AG04450 (cell line): ENCODE measurements at regions not wholly inside any gene's neighbourhood (a gene's known extent, or its start where the extent isn't known, plus 50 kb on each side); places are given as distances from the start of the nearest gene placed in this dataset.

Experiments used
- CTCF ChIA-PET: fragments of 300-600, 350-600 bp; formaldehyde crosslinking; extraction: SDS; loops from one replicate; lab custom pipeline; 2022; ENCODE audit warnings: antibody characterized with exemption, inconsistent platforms; lab: Charles Lee
- POLR2A ChIA-PET: fragments of 350-600 bp; formaldehyde crosslinking; extraction: SDS; loops from one replicate; lab custom pipeline; 2021; ENCODE audit warnings: antibody characterized with exemption, inconsistent platforms; lab: Yijun Ruan, JAX
- DNase-seq: peaks from one replicate; pipeline ENCODE4 v3.0.0-alpha.2; 2011; ENCODE audit warnings: low read depth, low spot score
- H3K27ac ChIP-seq: one replicate; pipeline ENCODE4 v1.5.1; 2012; ENCODE audit warnings: low read depth, low read length, control low read depth
- H3K27me3 ChIP-seq: one replicate; pipeline ENCODE4 v1.6.0; 2012; ENCODE audit warnings: low read length; ENCODE audit not compliant: control insufficient read depth, insufficient read depth
- H3K4me3 ChIP-seq: 2 replicates; pipeline ENCODE4 v1.5.1; 2011; ENCODE audit warnings: mild to moderate bottlenecking, low read depth, low read length, control low read depth
- H3K9me3 ChIP-seq: 2 replicates; pipeline ENCODE4 v1.5.1; 2012; ENCODE audit warnings: low read length; ENCODE audit not compliant: control insufficient read depth, insufficient read depth
- TF ChIP-seq, protein P1 (sequence below): IDR thresholded peaks from 2 replicates; pipeline ENCODE4 v1.5.1; 2011; ENCODE audit warnings: low read depth, low read length, control low read depth, inconsistent platforms

DNA sequence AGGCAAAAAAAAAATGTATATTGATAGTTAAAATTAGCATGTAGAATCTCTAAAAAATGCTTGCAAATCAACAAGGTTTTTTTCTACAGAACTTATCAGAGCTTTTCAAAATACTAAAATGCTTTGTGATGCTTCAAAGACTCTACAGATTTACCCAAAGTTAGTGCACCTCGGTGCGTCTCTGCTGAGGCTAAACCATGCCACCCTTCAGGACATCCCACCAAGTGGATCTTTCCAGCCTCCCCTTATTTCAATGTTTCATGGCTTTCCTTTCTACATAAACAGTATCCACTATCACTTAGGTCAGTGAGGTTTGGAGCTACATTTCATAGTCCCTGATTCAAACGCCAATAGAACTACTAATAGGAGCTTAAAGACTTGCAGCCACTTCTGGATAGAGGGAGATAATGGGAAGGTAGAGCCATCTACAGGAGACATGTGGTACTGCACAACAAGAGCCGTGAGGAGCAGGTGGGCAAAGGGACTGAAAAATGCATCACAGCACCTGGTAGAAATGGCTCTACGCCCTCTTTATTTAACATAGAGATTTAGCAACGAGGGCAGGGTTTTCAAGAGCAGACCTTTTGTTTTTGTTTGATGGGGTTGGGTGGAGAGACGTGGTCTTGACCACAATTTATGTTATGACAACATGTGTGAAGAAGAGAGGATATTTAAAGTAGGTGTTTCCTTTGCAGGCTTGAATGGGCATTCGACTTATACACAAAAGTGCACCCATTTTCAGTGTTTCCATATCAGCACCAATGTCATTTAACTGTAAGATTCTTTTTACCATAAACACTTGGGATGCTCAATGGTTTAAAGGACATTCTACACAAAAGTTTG is 56.1 kb upstream of the SLC35G4 start:
- TF ChIP-seq, protein P1, sequence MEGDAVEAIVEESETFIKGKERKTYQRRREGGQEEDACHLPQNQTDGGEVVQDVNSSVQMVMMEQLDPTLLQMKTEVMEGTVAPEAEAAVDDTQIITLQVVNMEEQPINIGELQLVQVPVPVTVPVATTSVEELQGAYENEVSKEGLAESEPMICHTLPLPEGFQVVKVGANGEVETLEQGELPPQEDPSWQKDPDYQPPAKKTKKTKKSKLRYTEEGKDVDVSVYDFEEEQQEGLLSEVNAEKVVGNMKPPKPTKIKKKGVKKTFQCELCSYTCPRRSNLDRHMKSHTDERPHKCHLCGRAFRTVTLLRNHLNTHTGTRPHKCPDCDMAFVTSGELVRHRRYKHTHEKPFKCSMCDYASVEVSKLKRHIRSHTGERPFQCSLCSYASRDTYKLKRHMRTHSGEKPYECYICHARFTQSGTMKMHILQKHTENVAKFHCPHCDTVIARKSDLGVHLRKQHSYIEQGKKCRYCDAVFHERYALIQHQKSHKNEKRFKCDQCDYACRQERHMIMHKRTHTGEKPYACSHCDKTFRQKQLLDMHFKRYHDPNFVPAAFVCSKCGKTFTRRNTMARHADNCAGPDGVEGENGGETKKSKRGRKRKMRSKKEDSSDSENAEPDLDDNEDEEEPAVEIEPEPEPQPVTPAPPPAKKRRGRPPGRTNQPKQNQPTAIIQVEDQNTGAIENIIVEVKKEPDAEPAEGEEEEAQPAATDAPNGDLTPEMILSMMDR: peak; percentile 97
- ChIA-PET CTCF (interaction anchor here (0.5 to 4.0 kb wide), 71 partner anchors 8 to 993 kb away, joined by 3 to 170 read pairs (median 3); no protein-coding TSS in a partner anchor), POLR2A (no interaction called here)
- Histone ChIP-seq H3K27ac (no peak overlapping the region), H3K4me3 (no peak overlapping the region), H3K9me3 (no peaks in the 10 kb centered on the region), H3K27me3 (peaks cover 8% of the 10 kb centered on the region)
- peak; percentile 23 for DNase-seq

GRCh38 chr18:11548916-11549551 is 60.4 kb upstream of the SLC35G4 start:
- Histone ChIP-seq H3K9me3 (no peaks in the 10 kb centered on the region), H3K27me3 (peaks cover 8% of the 10 kb centered on the region), H3K4me3 (no peak overlapping the region), H3K27ac (no peak overlapping the region)
- ChIA-PET CTCF (interaction anchor here (3.1 kb wide), 1 partner anchor 238 kb away, joined by 20 read pairs; no protein-coding TSS in a partner anchor), POLR2A (no interaction called here)
- DNase-seq: no peak
- TF ChIP-seq, protein P1: 0 out of 2 replicates have a peak, but pooled peaks have one; percentile 13

- peaks cover 8% of the 10 kb centered on the region for H3K27me3 ChIP-seq
- H3K4me3 ChIP-seq: no peak overlapping the region
- TF ChIP-seq, protein P1: no peak
- no peak overlapping the region for H3K27ac ChIP-seq
- ChIA-PET POLR2A (no interaction called here), CTCF (interaction anchor here (3.1 kb wide), 1 partner anchor 237 kb away, joined by 20 read pairs; no protein-coding TSS in a partner anchor)
- DNase-seq: no peak
- no peaks in the 10 kb centered on the region for H3K9me3 ChIP-seq
These were observed 61.0 kb upstream of the SLC35G4 start for GRCh38 chr18:11548396-11548795.

DNA sequence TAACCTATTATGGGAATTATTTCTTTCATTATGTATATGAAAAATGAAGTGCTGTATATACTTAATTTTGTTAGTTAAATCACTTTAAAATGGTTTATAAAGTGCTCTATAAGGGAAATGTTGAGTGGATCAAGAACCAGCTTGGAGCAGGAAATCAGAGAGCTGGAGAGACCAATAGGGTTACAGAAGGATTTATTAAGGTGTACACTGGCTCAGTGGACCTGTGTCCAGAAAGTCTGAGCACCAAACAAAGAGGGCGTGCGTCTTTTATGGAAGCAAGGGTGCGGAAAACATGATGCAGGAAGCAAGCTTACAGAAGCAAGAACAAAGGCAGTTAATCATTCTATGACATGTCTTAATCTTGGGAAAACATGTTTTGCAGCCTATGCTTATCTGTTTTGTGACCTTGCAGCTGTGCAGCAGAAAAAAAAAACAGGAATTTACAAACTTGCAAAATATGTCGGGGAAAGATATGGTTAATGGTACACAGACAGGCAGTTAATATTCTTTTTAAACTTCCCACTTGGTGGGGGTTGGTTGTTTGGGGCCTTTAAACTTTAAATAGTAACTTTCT is 65.2 kb upstream of the SLC35G4 start:
- ChIA-PET CTCF (no interaction called here), POLR2A (no interaction called here)
- Histone ChIP-seq H3K9me3 (no peaks in the 10 kb centered on the region), H3K27ac (no peak overlapping the region), H3K4me3 (no peak overlapping the region), H3K27me3 (no peaks in the 10 kb centered on the region)
- TF ChIP-seq, protein P1: no peak
- no peak for DNase-seq
